HEK293T (cell line): ENCODE measurements at regions not wholly inside any gene's neighbourhood (a gene's known extent, or its start where the extent isn't known, plus 50 kb on each side); places are given as distances from the start of the nearest gene placed in this dataset.

Source experiments
- CTCF ChIA-PET: fragments of 350-600 bp; formaldehyde crosslinking; extraction: SDS; loops from one replicate; lab custom pipeline; 2021; ENCODE audit warnings: antibody characterized with exemption, inconsistent platforms; lab: Yijun Ruan, JAX
- POLR2A ChIA-PET: fragments of 350-600 bp; formaldehyde crosslinking; extraction: SDS; loops from one replicate; lab custom pipeline; 2020; ENCODE audit warnings: antibody characterized with exemption, inconsistent platforms; lab: Yijun Ruan, JAX
- DNase-seq: peaks from one replicate; pipeline ENCODE4 v3.0.0; 2012; ENCODE audit warnings: mixed read lengths; ENCODE audit errors: extremely low spot score
- ARNT ChIP-seq: fragments of 450-650 bp; IDR thresholded peaks from 2 replicates; pipeline ENCODE4 v1.6.1; 2017; ENCODE audit warnings: mild to moderate bottlenecking
- BHLHE40 ChIP-seq: fragments of 450-650 bp; IDR thresholded peaks from 2 replicates; pipeline ENCODE4 v1.6.1; 2016; ENCODE audit warnings: mild to moderate bottlenecking, moderate library complexity, borderline replicate concordance
- CTBP1 ChIP-seq: fragments of 450-650 bp; IDR thresholded peaks from 2 replicates; pipeline ENCODE4 v1.6.1; 2016; ENCODE audit warnings: borderline replicate concordance
- ELF4 ChIP-seq: fragments of 450-650 bp; IDR thresholded peaks from 2 replicates; pipeline ENCODE4 v1.6.1; 2017; ENCODE audit warnings: antibody characterized with exemption
- FOXA1 ChIP-seq: fragments of 450-650 bp; IDR thresholded peaks from 2 replicates; pipeline ENCODE4 v1.6.1; 2016; ENCODE audit warnings: mild to moderate bottlenecking
- FOXK2 ChIP-seq: fragments of 450-650 bp; IDR thresholded peaks from 2 replicates; pipeline ENCODE4 v1.6.1; 2016; ENCODE audit warnings: mild to moderate bottlenecking
- FOXM1 ChIP-seq: fragments of 450-650 bp; IDR thresholded peaks from 2 replicates; pipeline ENCODE4 v1.6.1; 2017; ENCODE audit warnings: mild to moderate bottlenecking, borderline replicate concordance
- HDGF ChIP-seq: fragments of 450-650 bp; IDR thresholded peaks from 2 replicates; pipeline ENCODE4 v1.6.1; 2017; ENCODE audit warnings: antibody characterized with exemption, borderline replicate concordance
- L3MBTL2 ChIP-seq: fragments of 450-650 bp; conservative IDR thresholded peaks from 2 replicates; pipeline ENCODE4 v1.6.1; 2016; ENCODE audit warnings: mild to moderate bottlenecking
- LEF1 ChIP-seq: fragments of 450-650 bp; IDR thresholded peaks from 2 replicates; pipeline ENCODE4 v1.6.1; 2017; ENCODE audit warnings: mild to moderate bottlenecking, borderline replicate concordance
- NFRKB ChIP-seq: fragments of 450-650 bp; IDR thresholded peaks from 2 replicates; pipeline ENCODE4 v1.6.1; 2016; ENCODE audit warnings: mild to moderate bottlenecking, moderate library complexity
- SP1 ChIP-seq: fragments of 450-650 bp; IDR thresholded peaks from 2 replicates; pipeline ENCODE4 v1.6.1; 2017
- SUZ12 ChIP-seq: fragments of 450-650 bp; IDR thresholded peaks from 2 replicates; pipeline ENCODE4 v1.6.1; 2016; ENCODE audit warnings: mild to moderate bottlenecking
- TARDBP ChIP-seq: fragments of 450-650 bp; IDR thresholded peaks from 2 replicates; pipeline ENCODE4 v1.6.1; 2016
- ZNF384 ChIP-seq: fragments of 450-650 bp; IDR thresholded peaks from 2 replicates; pipeline ENCODE4 v1.6.1; 2016
- TF ChIP-seq, protein P1 (sequence below): fragments of 450-650 bp; IDR thresholded peaks from 2 replicates; pipeline ENCODE4 v1.6.1; 2016

DNA sequence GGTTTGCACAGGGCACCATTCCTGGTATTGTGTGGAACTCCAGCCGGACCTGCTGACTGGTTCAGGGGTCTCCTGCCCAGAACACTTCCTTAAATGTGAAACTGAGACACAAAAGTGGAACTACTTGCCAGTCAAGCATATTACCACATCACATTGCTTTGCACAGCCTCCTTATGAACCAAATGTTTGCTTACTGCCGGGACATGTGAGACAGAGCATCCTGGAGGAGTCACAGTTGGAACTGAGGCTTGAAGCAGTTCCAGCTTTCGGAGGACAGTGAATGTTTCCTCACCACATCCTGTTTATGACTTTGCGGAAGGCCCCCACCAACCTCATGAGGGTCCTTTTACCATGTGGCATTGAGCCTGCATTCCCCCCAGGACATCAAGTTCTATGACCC is 105.8 kb upstream of the ARHGAP42 start:
- ChIA-PET POLR2A (no interaction called here), CTCF (no interaction called here)
- DNase-seq: no peak
- TF ChIP-seq ARNT (no peak), BHLHE40 (no peak), TARDBP (no peak), SP1 (no peak)
- TF ChIP-seq, protein P1, sequence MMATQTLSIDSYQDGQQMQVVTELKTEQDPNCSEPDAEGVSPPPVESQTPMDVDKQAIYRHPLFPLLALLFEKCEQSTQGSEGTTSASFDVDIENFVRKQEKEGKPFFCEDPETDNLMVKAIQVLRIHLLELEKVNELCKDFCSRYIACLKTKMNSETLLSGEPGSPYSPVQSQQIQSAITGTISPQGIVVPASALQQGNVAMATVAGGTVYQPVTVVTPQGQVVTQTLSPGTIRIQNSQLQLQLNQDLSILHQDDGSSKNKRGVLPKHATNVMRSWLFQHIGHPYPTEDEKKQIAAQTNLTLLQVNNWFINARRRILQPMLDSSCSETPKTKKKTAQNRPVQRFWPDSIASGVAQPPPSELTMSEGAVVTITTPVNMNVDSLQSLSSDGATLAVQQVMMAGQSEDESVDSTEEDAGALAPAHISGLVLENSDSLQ: no peak

DNA sequence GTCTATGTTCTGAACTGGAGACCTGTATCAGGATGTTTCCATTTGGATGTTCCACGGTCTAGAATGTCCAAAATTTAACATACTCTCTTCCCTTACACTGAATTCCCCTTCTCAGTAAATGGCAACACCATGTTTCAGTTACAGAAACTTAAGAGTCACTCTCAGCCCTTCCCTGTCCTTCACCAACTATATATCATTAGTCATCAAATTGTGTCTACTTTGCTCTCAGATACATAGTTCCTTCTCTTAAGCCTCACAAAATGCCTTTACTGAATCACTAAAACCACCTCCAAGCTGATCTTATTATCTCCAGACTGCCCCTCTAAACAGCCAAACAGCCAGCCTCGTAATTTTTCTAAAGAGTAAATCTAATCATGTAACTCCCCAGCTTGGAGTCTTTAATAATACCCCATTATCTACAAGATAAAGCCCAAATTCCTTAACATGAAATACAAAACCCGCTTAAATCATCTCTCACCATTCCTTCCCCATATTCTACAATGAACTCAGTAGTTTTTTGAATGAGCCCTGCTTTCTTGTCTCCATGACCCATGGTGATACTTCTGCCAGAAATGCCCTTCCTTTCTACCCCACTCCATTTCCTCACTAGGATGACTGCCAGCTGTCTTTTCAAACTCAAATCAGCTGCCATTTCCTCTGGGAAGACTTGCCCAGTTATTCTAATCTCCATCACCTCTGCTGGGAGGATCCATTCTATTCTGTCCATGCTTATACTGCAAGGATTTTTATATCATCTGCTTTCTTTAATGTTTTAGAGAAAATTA is 102.7 kb upstream of the ARHGAP42 start:
- ChIA-PET POLR2A (no interaction called here), CTCF (no interaction called here)
- TF ChIP-seq, protein P1: no peak
- TF ChIP-seq ZNF384 (no peak), TARDBP (no peak), HDGF (no peak), BHLHE40 (no peak), CTBP1 (no peak), SP1 (no peak), FOXK2 (no peak), FOXM1 (no peak), LEF1 (no peak), NFRKB (no peak), ARNT (no peak)
- DNase-seq: no peak

DNA sequence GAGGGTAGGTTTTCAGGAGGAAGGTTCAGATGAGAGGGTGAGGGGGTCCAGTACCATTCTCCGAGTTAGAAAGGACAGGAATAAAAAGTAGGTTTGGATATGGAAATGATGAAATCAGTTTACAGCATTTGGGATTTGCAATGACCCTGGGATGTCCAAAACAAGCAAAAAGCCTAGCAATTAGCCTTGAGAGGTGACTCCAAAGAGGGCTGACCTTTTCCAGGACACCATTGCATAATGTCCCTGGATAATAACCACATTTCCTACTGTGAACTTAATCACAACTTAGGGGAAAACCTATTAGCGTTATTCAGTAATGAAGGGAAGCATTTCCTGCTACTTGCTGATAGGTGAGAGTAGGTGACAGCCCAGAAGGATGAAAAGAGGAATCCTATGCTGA is 101.4 kb upstream of the ARHGAP42 start:
- TF ChIP-seq HDGF (no peak), TARDBP (no peak), ZNF384 (no peak), CTBP1 (no peak), ARNT (no peak), SUZ12 (no peak), L3MBTL2 (no peak), NFRKB (no peak), ELF4 (no peak), LEF1 (no peak), FOXM1 (no peak), BHLHE40 (no peak), FOXK2 (no peak), SP1 (no peak)
- ChIA-PET POLR2A (no interaction called here), CTCF (no interaction called here)
- no peak for DNase-seq

- ChIA-PET CTCF (no interaction called here), POLR2A (no interaction called here)
- TF ChIP-seq BHLHE40 (no peak), TARDBP (no peak), ELF4 (no peak), SP1 (no peak), FOXA1 (no peak), FOXK2 (no peak), ZNF384 (no peak), NFRKB (no peak), ARNT (no peak), FOXM1 (no peak)
- TF ChIP-seq, protein P1: no peak
- no peak for DNase-seq
Measured at GRCh38 chr11:100586361-100587101, 100.6 kb upstream of the ARHGAP42 start.

DNA sequence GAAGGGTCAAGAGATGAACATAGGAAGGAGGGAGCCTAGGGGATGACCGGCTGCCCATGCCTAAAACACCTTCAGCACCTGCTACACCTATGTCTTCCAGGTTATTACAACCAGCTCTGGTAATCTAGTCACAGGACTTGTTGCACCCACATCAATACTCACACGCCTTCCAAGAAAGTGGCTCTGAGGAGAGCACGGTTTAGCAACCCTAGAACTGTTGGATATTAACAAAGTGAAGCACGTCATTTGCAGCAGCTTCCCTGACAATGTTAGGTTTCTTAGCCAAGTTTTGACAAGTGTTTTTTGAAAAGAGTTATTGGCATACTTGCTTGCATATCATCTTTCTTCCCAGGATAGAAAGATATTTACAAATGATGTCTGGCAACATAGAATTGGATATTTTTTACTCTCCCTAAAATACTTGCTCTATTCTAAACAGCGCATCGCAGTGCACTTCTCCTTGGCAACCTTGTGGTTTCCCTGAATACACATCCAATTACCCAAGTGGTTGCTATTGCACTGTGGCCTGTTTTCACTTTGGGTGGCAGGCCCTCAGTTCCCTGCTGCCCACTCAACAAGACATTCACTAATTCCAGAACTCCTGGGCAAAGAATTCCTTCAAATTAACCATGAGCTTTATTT is 94.3 kb upstream of the ARHGAP42 start:
- ChIA-PET CTCF (no interaction called here), POLR2A (no interaction called here)
- TF ChIP-seq, protein P1: no peak
- no peak for TF ChIP-seq ZNF384
- no peak for TF ChIP-seq TARDBP
- TF ChIP-seq FOXM1: no peak
- no peak for TF ChIP-seq FOXK2
- no peak for TF ChIP-seq FOXA1
- no peak for TF ChIP-seq SUZ12
- TF ChIP-seq LEF1: no peak
- no peak for TF ChIP-seq NFRKB
- TF ChIP-seq SP1: no peak
- DNase-seq: no peak

DNA sequence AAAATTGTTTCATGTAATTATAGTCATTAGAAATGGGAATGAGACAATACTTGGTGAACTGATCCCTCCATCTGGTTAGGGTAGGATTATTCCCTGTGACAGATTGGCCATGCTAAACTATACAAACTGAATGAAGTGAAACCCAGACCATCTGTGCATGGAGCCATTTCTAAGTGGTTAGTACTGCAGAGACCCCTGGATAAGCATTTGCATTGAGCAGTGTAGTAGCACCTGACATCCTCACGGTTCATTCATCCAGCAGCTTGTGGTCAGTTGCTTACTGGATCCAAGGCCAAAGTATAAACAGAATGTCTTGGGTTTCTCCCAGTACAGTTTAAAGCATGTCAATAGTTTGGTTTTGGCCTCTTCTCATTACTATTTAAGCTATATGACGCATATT is 93.8 kb upstream of the ARHGAP42 start:
- DNase-seq: no peak
- ChIA-PET POLR2A (no interaction called here), CTCF (no interaction called here)
- no peak for TF ChIP-seq FOXA1
- no peak for TF ChIP-seq L3MBTL2
- no peak for TF ChIP-seq FOXM1
- TF ChIP-seq SUZ12: no peak
- TF ChIP-seq FOXK2: no peak
- TF ChIP-seq LEF1: no peak
- no peak for TF ChIP-seq HDGF
- no peak for TF ChIP-seq ZNF384
- TF ChIP-seq ARNT: no peak
- no peak for TF ChIP-seq BHLHE40
- TF ChIP-seq ELF4: no peak
